IMR-90 (cell line): ENCODE measurements at regions not wholly inside any gene's neighbourhood (a gene's known extent, or its start where the extent isn't known, plus 50 kb on each side); places are given as distances from the start of the nearest gene placed in this dataset.

Experiments used
- ATAC-seq: fragments of 200-7000 bp; cut with Tn5 transposase; 2 replicates; pipeline ENCODE4 v1.9.1; 2020; ENCODE audit warnings: low read depth, mild to moderate bottlenecking, moderate library complexity
- BruUV-seq: library from RNA; stranded (reverse); fragments of 400-500 nt; replicated peaks from 2 replicates; lab custom pipeline; 2021; lab: Mats Ljungman, UMichigan
- CTCF ChIA-PET: fragments of 300-600 bp; formaldehyde crosslinking; extraction: SDS; loops from one replicate; lab custom pipeline; 2021; ENCODE audit warnings: antibody characterized with exemption; lab: Yijun Ruan, JAX
- POLR2A ChIA-PET: fragments of 300-600 bp; sonication (Branson Sonifier 250); formaldehyde crosslinking; loops from one replicate; lab custom pipeline; 2022; ENCODE audit warnings: antibody characterized with exemption; ENCODE audit not compliant: unreplicated experiment; lab: Charles Lee
- DNase-seq: peaks from one replicate; pipeline ENCODE4 v3.0.0; 2013
- H2AFZ ChIP-seq: replicated peaks from 2 replicates; pipeline ENCODE3; 2013; ENCODE audit warnings: low read length, mild to moderate bottlenecking; ENCODE audit not compliant: poor library complexity
- H2AK5ac ChIP-seq: 2 replicates; pipeline ENCODE4 v1.6.1; 2013; ENCODE audit warnings: low read depth, low read length, inconsistent platforms
- H2AK9ac ChIP-seq: replicated peaks from 2 replicates; pipeline ENCODE3; 2013; ENCODE audit warnings: mild to moderate bottlenecking, low read depth, low read length, moderate library complexity; ENCODE audit not compliant: poor library complexity
- H2BK120ac ChIP-seq: 2 replicates; pipeline ENCODE4 v1.6.1; 2013; ENCODE audit warnings: low read depth, low read length, inconsistent platforms
- H2BK15ac ChIP-seq: 3 replicates; pipeline ENCODE4 v1.6.1; 2013; ENCODE audit warnings: low read depth, low read length, inconsistent platforms
- H2BK20ac ChIP-seq: 2 replicates; pipeline ENCODE4 v1.6.1; 2013; ENCODE audit warnings: low read depth, mild to moderate bottlenecking, inconsistent platforms, low read length, moderate library complexity
- H2BK5ac ChIP-seq: 2 replicates; pipeline ENCODE4 v1.6.1; 2013; ENCODE audit warnings: mild to moderate bottlenecking, low read depth, low read length, inconsistent platforms; ENCODE audit not compliant: poor library complexity, severe bottlenecking
- H3K14ac ChIP-seq: replicated peaks from 2 replicates; pipeline ENCODE4 v1.6.1; 2013; ENCODE audit warnings: low read depth, low read length, inconsistent platforms
- H3K18ac ChIP-seq: 2 replicates; pipeline ENCODE4 v1.6.1; 2013; ENCODE audit warnings: low read depth, low read length, control low read depth
- H3K23ac ChIP-seq: 2 replicates; pipeline ENCODE4 v1.6.1; 2013; ENCODE audit warnings: low read depth, low read length, inconsistent platforms
- H3K27ac ChIP-seq: 2 replicates; pipeline ENCODE4 v1.5.1; 2013; ENCODE audit warnings: mild to moderate bottlenecking, control low read depth, low read length; ENCODE audit not compliant: insufficient read depth
- H3K27me3 ChIP-seq: 2 replicates; pipeline ENCODE4 v1.6.1; 2013; ENCODE audit warnings: low read length; ENCODE audit not compliant: control insufficient read depth, insufficient read depth
- H3K36me3 ChIP-seq: 2 replicates; pipeline ENCODE4 v1.6.1; 2013; ENCODE audit warnings: low read length, mixed read lengths; ENCODE audit not compliant: control insufficient read depth, insufficient read depth
- H3K4ac ChIP-seq: 2 replicates; pipeline ENCODE4 v1.6.1; 2013; ENCODE audit warnings: low read depth, low read length, inconsistent platforms
- H3K4me1 ChIP-seq: 2 replicates; pipeline ENCODE4 v1.6.1; 2013; ENCODE audit warnings: low read length, mixed read lengths; ENCODE audit not compliant: control insufficient read depth, insufficient read depth
- H3K4me2 ChIP-seq: 2 replicates; pipeline ENCODE4 v1.6.1; 2013; ENCODE audit warnings: low read depth, mild to moderate bottlenecking, control low read depth, low read length, moderate library complexity
- H3K4me3 ChIP-seq: 2 replicates; pipeline ENCODE4 v1.5.1; 2013; ENCODE audit warnings: low read depth, mild to moderate bottlenecking, control low read depth, low read length, moderate library complexity; ENCODE audit not compliant: insufficient read depth
- H3K56ac ChIP-seq: 2 replicates; pipeline ENCODE4 v1.6.1; 2013; ENCODE audit warnings: low read length, inconsistent platforms; ENCODE audit not compliant: insufficient read depth; ENCODE audit errors: extremely low read depth
- H3K79me1 ChIP-seq, 2 experiments: 2 replicates each; pipeline ENCODE4 v1.6.1; 2013; ENCODE audit warnings: low read length in 2 of 2, inconsistent platforms in 1 of 2, low read depth in 1 of 2
- H3K9ac ChIP-seq: 2 replicates; pipeline ENCODE4 v1.6.1; 2013; ENCODE audit warnings: low read depth, low read length, control low read depth
- H3K9me1 ChIP-seq: 2 replicates; pipeline ENCODE4 v1.6.1; 2013; ENCODE audit warnings: low read length, inconsistent platforms; ENCODE audit not compliant: insufficient read depth
- H3K9me3 ChIP-seq: 2 replicates; pipeline ENCODE4 v1.6.1; 2013; ENCODE audit warnings: low read length; ENCODE audit not compliant: control insufficient read depth, insufficient read depth
- H4K20me1 ChIP-seq: 2 replicates; pipeline ENCODE4 v1.6.1; 2013; ENCODE audit warnings: low read length, inconsistent platforms; ENCODE audit not compliant: insufficient read depth
- H4K5ac ChIP-seq: 2 replicates; pipeline ENCODE4 v1.6.1; 2013; ENCODE audit warnings: mild to moderate bottlenecking, low read depth, low read length, control low read depth
- H4K8ac ChIP-seq, 2 experiments: 2 replicates each; pipeline ENCODE4 v1.6.1; 2013; ENCODE audit warnings: low read depth in 2 of 2, low read length in 2 of 2, control low read depth in 1 of 2, inconsistent platforms in 1 of 2
- H4K91ac ChIP-seq: 2 replicates; pipeline ENCODE4 v1.6.1; 2013; ENCODE audit warnings: low read depth, low read length, inconsistent platforms; ENCODE audit not compliant: insufficient read depth
- BHLHE40 ChIP-seq: fragments of 150-350 bp; IDR thresholded peaks from 2 replicates; pipeline ENCODE4 v1.6.1; 2016; ENCODE audit warnings: mild to moderate bottlenecking, low read depth, low read length
- CEBPB ChIP-seq: IDR thresholded peaks from 2 replicates; pipeline ENCODE4 v1.6.1; 2012; ENCODE audit warnings: low read depth, low read length, improper control_type of control experiment
- CHD1 ChIP-seq: IDR thresholded peaks from 2 replicates; pipeline ENCODE4 v1.6.1; 2012; ENCODE audit warnings: low read depth, low read length, improper control_type of control experiment
- MXI1 ChIP-seq: IDR thresholded peaks from 2 replicates; pipeline ENCODE4 v1.6.1; 2012; ENCODE audit warnings: low read depth, mild to moderate bottlenecking, low read length, moderate library complexity, borderline replicate concordance
- NFE2L2 ChIP-seq: fragments of 150-350 bp; IDR thresholded peaks from 2 replicates; pipeline ENCODE4 v1.6.1; 2016; ENCODE audit warnings: low read depth, mild to moderate bottlenecking, low read length
- POLR2A ChIP-seq: IDR thresholded peaks from 2 replicates; pipeline ENCODE4 v1.6.1; 2012; ENCODE audit warnings: mild to moderate bottlenecking, low read depth, low read length
- RAD21 ChIP-seq: IDR thresholded peaks from 2 replicates; pipeline ENCODE4 v1.6.1; 2012; ENCODE audit warnings: low read length, improper control_type of control experiment
- RCOR1 ChIP-seq: IDR thresholded peaks from 2 replicates; pipeline ENCODE4 v1.6.1; 2012; ENCODE audit warnings: mild to moderate bottlenecking, low read length, improper control_type of control experiment; ENCODE audit not compliant: insufficient replicate concordance
- RFX5 ChIP-seq: IDR thresholded peaks from 2 replicates; pipeline ENCODE4 v1.8.0; 2012; ENCODE audit warnings: low read depth, mild to moderate bottlenecking, low read length, moderate library complexity
- SMC3 ChIP-seq: fragments of 150-350 bp; IDR thresholded peaks from 2 replicates; pipeline ENCODE4 v1.6.1; 2016; ENCODE audit warnings: low read depth, mild to moderate bottlenecking, antibody characterized with exemption, low read length, moderate library complexity
- WGBS, 2 experiments: methylation state at CpG; one replicate each; pipeline versions ENCODE4 v1.1.5 to v1.1.7; 2013; ENCODE audit warnings: missing lambda C conversion rate in 2 of 2; ENCODE audit not compliant: insufficient read length in 1 of 2; ENCODE audit errors: extremely low coverage in 2 of 2; 5-methylcytosine and 5-hydroxymethylcytosine counted together
- dilution Hi-C: fragments of 300-500 bp; cut with HindIII; formaldehyde crosslinking; loops from one replicate; pipeline ENCODE4 v1.14.3; 2018; ENCODE audit warnings: low sequenced_read_pairs; ENCODE audit not compliant: unreplicated experiment
- in situ Hi-C: fragments of 300-500 bp; cut with MboI; formaldehyde crosslinking; loops from 3 replicates; pipeline ENCODE4 v1.14.3; 2019; ENCODE audit warnings: low sequenced_read_pairs, inconsistent platforms, mixed read lengths
- intact Hi-C: fragments of 100-400 bp; cut with micrococcal nuclease; formaldehyde crosslinking; loops from 2 replicates; pipeline ENCODE4 v1.10.0; 2022
- TF ChIP-seq, protein P1 (sequence below): fragments of 150-350 bp; IDR thresholded peaks from 2 replicates; pipeline ENCODE4 v1.6.1; 2017; ENCODE audit warnings: mild to moderate bottlenecking, antibody characterized with exemption, low read length, low read depth
- TF ChIP-seq, protein P2 (sequence below): conservative IDR thresholded peaks from 2 replicates; pipeline ENCODE4 v1.5.1; 2012; ENCODE audit warnings: mild to moderate bottlenecking, low read depth, low read length, improper control_type of control experiment

- ChIA-PET CTCF (interaction anchor here (1.1 kb wide), 1 partner anchor 11 kb away, joined by 3 read pairs; no protein-coding TSS in a partner anchor), POLR2A (no interaction called here)
- BruUV-seq = no TSS peak
- no peak overlapping the region for H3K4me3 ChIP-seq
- no peaks in the 10 kb centered on the region for H3K36me3 ChIP-seq
- ATAC-seq (no peak), DNase-seq (no peak)
- no peak overlapping the region for H4K91ac ChIP-seq
- no peaks in the 10 kb centered on the region for H3K9me1 ChIP-seq
- H4K5ac ChIP-seq = no peak overlapping the region
- dilution Hi-C loops (no loop called here), in situ Hi-C loops (no loop called here), intact Hi-C loops (no loop called here)
- H2AK5ac ChIP-seq = no peak overlapping the region
- H4K8ac ChIP-seq = no peak overlapping the region
- no peak overlapping the region for H2BK120ac ChIP-seq
- H3K18ac ChIP-seq = no peak overlapping the region
- TF ChIP-seq RCOR1 (no peak), CEBPB (no peak), NFE2L2 (no peak), RFX5 (no peak), CHD1 (no peak), RAD21 (no peak), SMC3 (no peak), POLR2A (no peak), MXI1 (no peak), BHLHE40 (no peak)
- TF ChIP-seq, protein P1, sequence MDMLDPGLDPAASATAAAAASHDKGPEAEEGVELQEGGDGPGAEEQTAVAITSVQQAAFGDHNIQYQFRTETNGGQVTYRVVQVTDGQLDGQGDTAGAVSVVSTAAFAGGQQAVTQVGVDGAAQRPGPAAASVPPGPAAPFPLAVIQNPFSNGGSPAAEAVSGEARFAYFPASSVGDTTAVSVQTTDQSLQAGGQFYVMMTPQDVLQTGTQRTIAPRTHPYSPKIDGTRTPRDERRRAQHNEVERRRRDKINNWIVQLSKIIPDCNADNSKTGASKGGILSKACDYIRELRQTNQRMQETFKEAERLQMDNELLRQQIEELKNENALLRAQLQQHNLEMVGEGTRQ = no peak
- TF ChIP-seq, protein P2, sequence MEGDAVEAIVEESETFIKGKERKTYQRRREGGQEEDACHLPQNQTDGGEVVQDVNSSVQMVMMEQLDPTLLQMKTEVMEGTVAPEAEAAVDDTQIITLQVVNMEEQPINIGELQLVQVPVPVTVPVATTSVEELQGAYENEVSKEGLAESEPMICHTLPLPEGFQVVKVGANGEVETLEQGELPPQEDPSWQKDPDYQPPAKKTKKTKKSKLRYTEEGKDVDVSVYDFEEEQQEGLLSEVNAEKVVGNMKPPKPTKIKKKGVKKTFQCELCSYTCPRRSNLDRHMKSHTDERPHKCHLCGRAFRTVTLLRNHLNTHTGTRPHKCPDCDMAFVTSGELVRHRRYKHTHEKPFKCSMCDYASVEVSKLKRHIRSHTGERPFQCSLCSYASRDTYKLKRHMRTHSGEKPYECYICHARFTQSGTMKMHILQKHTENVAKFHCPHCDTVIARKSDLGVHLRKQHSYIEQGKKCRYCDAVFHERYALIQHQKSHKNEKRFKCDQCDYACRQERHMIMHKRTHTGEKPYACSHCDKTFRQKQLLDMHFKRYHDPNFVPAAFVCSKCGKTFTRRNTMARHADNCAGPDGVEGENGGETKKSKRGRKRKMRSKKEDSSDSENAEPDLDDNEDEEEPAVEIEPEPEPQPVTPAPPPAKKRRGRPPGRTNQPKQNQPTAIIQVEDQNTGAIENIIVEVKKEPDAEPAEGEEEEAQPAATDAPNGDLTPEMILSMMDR = no peak
- H4K20me1 ChIP-seq = no peaks in the 10 kb centered on the region
- H3K14ac ChIP-seq = no peak overlapping the region
- H2AK9ac ChIP-seq = no peak overlapping the region
- no peaks in the 10 kb centered on the region for H3K4me1 ChIP-seq
- no peaks in the 10 kb centered on the region for H3K79me1 ChIP-seq
- no peaks in the 10 kb centered on the region for H3K27me3 ChIP-seq
- no peak overlapping the region for H2BK15ac ChIP-seq
- H3K9ac ChIP-seq = no peak overlapping the region
- no peak overlapping the region for H2BK20ac ChIP-seq
- H3K4me2 ChIP-seq = no peak overlapping the region
- no peak overlapping the region for H2BK5ac ChIP-seq
- peaks cover 8% of the 10 kb centered on the region for H3K9me3 ChIP-seq
- H3K4ac ChIP-seq = no peak overlapping the region
- no CpG with 5 or more reads among the region's 5 CpGs for WGBS, 2 experiments
- H3K27ac ChIP-seq = no peak overlapping the region
- no peak overlapping the region for H3K56ac ChIP-seq
- no peak overlapping the region for H3K23ac ChIP-seq
- H2AFZ ChIP-seq = no peak overlapping the region
Observed at GRCh38 chr21:18155508-18156193, 89.0 kb upstream of the CHODL start.
